Vagina (tissue), 2 donors: ENCODE measurements at regions not wholly inside any gene's neighbourhood (a gene's known extent, or its start where the extent isn't known, plus 50 kb on each side); places are given as distances from the start of the nearest gene placed in this dataset.

Experiments
- POLR2AphosphoS5 ChIP-seq, 2 donors: sonication (generic); formaldehyde crosslinking; IDR thresholded peaks; one replicate each; pipeline ENCODE4 v1.9.0; 2017; ENCODE audit warnings: antibody characterized with exemption in 2 of 2, mild to moderate bottlenecking in 2 of 2, low read depth in 1 of 2; ENCODE audit not compliant: insufficient read depth in 1 of 2
- TF ChIP-seq, protein P1 (sequence below), 3 experiments: fragments of 450-650 bp in 2 of 3; fragments of 200-600 bp in 1 of 3; sonication (generic) in 1 of 3; IDR thresholded peaks; one replicate each; pipeline ENCODE4 v1.5.1; 2017 to 2019; ENCODE audit warnings: antibody characterized with exemption in 3 of 3, mild to moderate bottlenecking in 2 of 3, moderate library complexity in 2 of 3

DNA sequence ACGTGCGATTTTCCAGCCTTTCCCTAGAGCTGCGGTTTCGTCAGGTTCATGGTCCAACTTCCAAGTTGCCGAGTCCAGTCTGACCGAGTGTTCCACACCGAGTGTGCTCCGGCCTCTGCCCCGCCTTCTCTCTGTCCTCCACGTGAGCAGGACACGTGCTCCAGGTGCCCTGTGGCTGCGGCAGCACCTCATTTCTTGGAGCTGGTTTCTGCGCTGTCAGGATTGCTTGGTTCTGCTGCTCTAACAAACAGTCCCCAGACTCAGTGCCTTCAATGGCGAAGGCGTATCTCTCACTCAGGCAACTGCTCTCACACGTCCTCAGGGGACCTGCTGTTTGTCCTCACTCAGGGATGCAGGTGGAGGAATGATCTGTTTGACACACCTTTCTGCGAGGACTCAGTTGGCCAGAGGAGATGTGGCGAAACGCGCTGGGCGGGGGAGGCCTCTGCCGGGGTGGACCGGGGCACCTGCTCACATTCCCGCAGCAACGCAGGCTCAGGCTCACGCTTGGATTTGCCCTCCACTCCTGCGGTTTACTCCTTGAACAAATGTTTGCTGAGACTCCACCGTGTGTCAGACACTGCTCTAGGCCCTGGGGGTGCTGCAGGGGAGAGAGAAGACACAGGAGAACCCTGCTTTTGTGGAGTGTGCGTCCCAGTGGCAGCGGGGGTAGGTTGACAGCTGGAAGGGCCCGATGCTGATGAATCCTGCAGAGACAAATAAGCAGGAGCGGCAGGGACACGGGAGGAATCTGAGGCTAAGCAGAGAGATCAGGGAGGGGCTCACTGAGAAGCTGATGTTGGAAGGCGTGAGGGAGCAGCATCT, 63.4 kb upstream of the FBRSL1 start:
- TF ChIP-seq, protein P1, sequence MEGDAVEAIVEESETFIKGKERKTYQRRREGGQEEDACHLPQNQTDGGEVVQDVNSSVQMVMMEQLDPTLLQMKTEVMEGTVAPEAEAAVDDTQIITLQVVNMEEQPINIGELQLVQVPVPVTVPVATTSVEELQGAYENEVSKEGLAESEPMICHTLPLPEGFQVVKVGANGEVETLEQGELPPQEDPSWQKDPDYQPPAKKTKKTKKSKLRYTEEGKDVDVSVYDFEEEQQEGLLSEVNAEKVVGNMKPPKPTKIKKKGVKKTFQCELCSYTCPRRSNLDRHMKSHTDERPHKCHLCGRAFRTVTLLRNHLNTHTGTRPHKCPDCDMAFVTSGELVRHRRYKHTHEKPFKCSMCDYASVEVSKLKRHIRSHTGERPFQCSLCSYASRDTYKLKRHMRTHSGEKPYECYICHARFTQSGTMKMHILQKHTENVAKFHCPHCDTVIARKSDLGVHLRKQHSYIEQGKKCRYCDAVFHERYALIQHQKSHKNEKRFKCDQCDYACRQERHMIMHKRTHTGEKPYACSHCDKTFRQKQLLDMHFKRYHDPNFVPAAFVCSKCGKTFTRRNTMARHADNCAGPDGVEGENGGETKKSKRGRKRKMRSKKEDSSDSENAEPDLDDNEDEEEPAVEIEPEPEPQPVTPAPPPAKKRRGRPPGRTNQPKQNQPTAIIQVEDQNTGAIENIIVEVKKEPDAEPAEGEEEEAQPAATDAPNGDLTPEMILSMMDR (IDR thresholded peaks at IDR 0.05) = no peak
- TF ChIP-seq POLR2AphosphoS5 (IDR thresholded peaks at IDR 0.05; ENCODE audit: insufficient read depth in 1 of 2, low read depth in 1 of 2) = no peak
